ENCODE measurements at regions not wholly inside any gene's neighbourhood (a gene's known extent, or its start where the extent isn't known, plus 50 kb on each side); places are given as distances from the start of the nearest gene placed in this dataset.

- H2BK12ac ChIP-seq (ENCODE audit: low read length) = no peak overlapping the region
- H3K14ac ChIP-seq (ENCODE audit: low read length) = no peak overlapping the region
- H4K12ac ChIP-seq (ENCODE audit: low read depth, low read length) = no peak overlapping the region
- H3K9me3 ChIP-seq (ENCODE audit: insufficient read depth, low read depth, low read length) = no peaks in the 10 kb centered on the region
- H3K4ac ChIP-seq (ENCODE audit: low read depth, low read length) = no peak overlapping the region
- no peak overlapping the region for H4K91ac ChIP-seq (ENCODE audit: low read depth, low read length)
- DNase-seq = no peak
- H2BK5ac ChIP-seq (ENCODE audit: low read depth, low read length, poor library complexity) = no peak overlapping the region
- H3K27ac ChIP-seq (ENCODE audit: low read depth, low read length) = no peak overlapping the region
- no peaks in the 10 kb centered on the region for H3K4me1 ChIP-seq (ENCODE audit: control insufficient read depth in 1 of 2, insufficient read depth in 2 of 2, low read length in 2 of 2)
- H3K79me1 ChIP-seq (ENCODE audit: low read length) = no peaks in the 10 kb centered on the region
- no peak overlapping the region for H2BK120ac ChIP-seq (ENCODE audit: insufficient read depth, low read length, poor library complexity)
- H4K8ac ChIP-seq (ENCODE audit: low read depth, low read length) = no peak overlapping the region
- H3K4me3 ChIP-seq (ENCODE audit: low read depth, low read length) = no peak overlapping the region
- no peak overlapping the region for H3K4me2 ChIP-seq (ENCODE audit: low read length)
- no peak overlapping the region for H3K9ac ChIP-seq (ENCODE audit: low read length)
- H3K79me2 ChIP-seq (ENCODE audit: control insufficient read depth, insufficient read depth, low read length, poor library complexity) = no peaks in the 10 kb centered on the region
- H2AFZ ChIP-seq (ENCODE audit: insufficient read depth, low read length, poor library complexity) = no peak overlapping the region
- H3K36me3 ChIP-seq (ENCODE audit: control insufficient read depth in 1 of 2, insufficient read depth in 2 of 2, low read length in 2 of 2) = no peaks in the 10 kb centered on the region
- no CpG with 5 or more reads among the region's 4 CpGs for WGBS (ENCODE audit: extremely low coverage, insufficient coverage, insufficient read length)
- H3K23ac ChIP-seq (ENCODE audit: low read length) = no peak overlapping the region
- no peaks in the 10 kb centered on the region for H3K27me3 ChIP-seq (ENCODE audit: insufficient read depth, low read length)
- H3K18ac ChIP-seq (ENCODE audit: low read length) = no peak overlapping the region
- H2AK5ac ChIP-seq (ENCODE audit: low read length) = no peak overlapping the region
Measured at GRCh38 chrX:124737771-124738170, 391.4 kb downstream of the SH2D1A start.

GRCh38 chrX:124747295-124747694 is 400.9 kb downstream of the SH2D1A start:
- no peak overlapping the region for H4K91ac ChIP-seq (ENCODE audit: low read depth, low read length)
- no peak overlapping the region for H2BK5ac ChIP-seq (ENCODE audit: low read depth, low read length, poor library complexity)
- H3K4me3 ChIP-seq (ENCODE audit: low read depth, low read length) = no peak overlapping the region
- H3K4ac ChIP-seq (ENCODE audit: low read depth, low read length) = no peak overlapping the region
- H3K79me1 ChIP-seq (ENCODE audit: low read length) = no peaks in the 10 kb centered on the region
- no peak overlapping the region for H3K14ac ChIP-seq (ENCODE audit: low read length)
- H3K79me2 ChIP-seq (ENCODE audit: control insufficient read depth, insufficient read depth, low read length, poor library complexity) = no peaks in the 10 kb centered on the region
- no peak for DNase-seq
- H2AFZ ChIP-seq (ENCODE audit: insufficient read depth, low read length, poor library complexity) = no peak overlapping the region
- no peak overlapping the region for H2BK120ac ChIP-seq (ENCODE audit: insufficient read depth, low read length, poor library complexity)
- no CpG with 5 or more reads among the region's 2 CpGs for WGBS (ENCODE audit: extremely low coverage, insufficient coverage, insufficient read length)
- H3K9ac ChIP-seq (ENCODE audit: low read length) = no peak overlapping the region
- H2AK5ac ChIP-seq (ENCODE audit: low read length) = no peak overlapping the region
- H3K4me2 ChIP-seq (ENCODE audit: low read length) = no peak overlapping the region
- H2BK12ac ChIP-seq (ENCODE audit: low read length) = no peak overlapping the region
- no peaks in the 10 kb centered on the region for H3K4me1 ChIP-seq (ENCODE audit: control insufficient read depth in 1 of 2, insufficient read depth in 2 of 2, low read length in 2 of 2)
- H3K27me3 ChIP-seq (ENCODE audit: insufficient read depth, low read length) = no peaks in the 10 kb centered on the region
- no peak overlapping the region for H3K27ac ChIP-seq (ENCODE audit: low read depth, low read length)
- H3K18ac ChIP-seq (ENCODE audit: low read length) = no peak overlapping the region
- no peaks in the 10 kb centered on the region for H3K36me3 ChIP-seq (ENCODE audit: control insufficient read depth in 1 of 2, insufficient read depth in 2 of 2, low read length in 2 of 2)
- no peak overlapping the region for H3K23ac ChIP-seq (ENCODE audit: low read length)
- H3K9me3 ChIP-seq (ENCODE audit: insufficient read depth, low read depth, low read length) = no peaks in the 10 kb centered on the region
- no peak overlapping the region for H4K8ac ChIP-seq (ENCODE audit: low read depth, low read length)
- H4K12ac ChIP-seq (ENCODE audit: low read depth, low read length) = no peak overlapping the region

GRCh38 chrX:124764354-124764753 is 418.0 kb downstream of the SH2D1A start:
- Histone ChIP-seq H4K91ac (ENCODE audit: low read depth, low read length) (no peak overlapping the region), H4K12ac (ENCODE audit: low read depth, low read length) (no peak overlapping the region), H3K4me3 (ENCODE audit: low read depth, low read length) (no peak overlapping the region), H2AFZ (ENCODE audit: insufficient read depth, low read length, poor library complexity) (no peak overlapping the region), H3K79me1 (ENCODE audit: low read length) (no peaks in the 10 kb centered on the region), H3K18ac (ENCODE audit: low read length) (no peak overlapping the region), H2BK12ac (ENCODE audit: low read length) (no peak overlapping the region), H3K79me2 (ENCODE audit: control insufficient read depth, insufficient read depth, low read length, poor library complexity) (no peaks in the 10 kb centered on the region), H3K23ac (ENCODE audit: low read length) (no peak overlapping the region), H3K27me3 (ENCODE audit: insufficient read depth, low read length) (no peaks in the 10 kb centered on the region), H3K4me1 (ENCODE audit: control insufficient read depth in 1 of 2, insufficient read depth in 2 of 2, low read length in 2 of 2) (no peaks in the 10 kb centered on the region), H3K9me3 (ENCODE audit: insufficient read depth, low read depth, low read length) (no peaks in the 10 kb centered on the region), H3K4me2 (ENCODE audit: low read length) (no peak overlapping the region), H3K36me3 (ENCODE audit: control insufficient read depth in 1 of 2, insufficient read depth in 2 of 2, low read length in 2 of 2) (no peaks in the 10 kb centered on the region), H3K14ac (ENCODE audit: low read length) (no peak overlapping the region), H3K27ac (ENCODE audit: low read depth, low read length) (no peak overlapping the region), H3K4ac (ENCODE audit: low read depth, low read length) (no peak overlapping the region), H2AK5ac (ENCODE audit: low read length) (no peak overlapping the region), H2BK120ac (ENCODE audit: insufficient read depth, low read length, poor library complexity) (no peak overlapping the region), H4K8ac (ENCODE audit: low read depth, low read length) (no peak overlapping the region), H3K9ac (ENCODE audit: low read length) (no peak overlapping the region), H2BK5ac (ENCODE audit: low read depth, low read length, poor library complexity) (no peak overlapping the region)
- WGBS (ENCODE audit: extremely low coverage, insufficient coverage, insufficient read length) = no CpG with 5 or more reads among the region's 1 CpG
- no peak for DNase-seq

GRCh38 chrX:124769166-124769565 is 422.8 kb downstream of the SH2D1A start:
- Histone ChIP-seq H3K4me3 (ENCODE audit: low read depth, low read length) (no peak overlapping the region), H4K91ac (ENCODE audit: low read depth, low read length) (no peak overlapping the region), H2BK12ac (ENCODE audit: low read length) (no peak overlapping the region), H3K79me2 (ENCODE audit: control insufficient read depth, insufficient read depth, low read length, poor library complexity) (no peaks in the 10 kb centered on the region), H3K4ac (ENCODE audit: low read depth, low read length) (no peak overlapping the region), H3K23ac (ENCODE audit: low read length) (no peak overlapping the region), H2AK5ac (ENCODE audit: low read length) (no peak overlapping the region), H4K8ac (ENCODE audit: low read depth, low read length) (no peak overlapping the region), H3K9me3 (ENCODE audit: insufficient read depth, low read depth, low read length) (no peaks in the 10 kb centered on the region), H3K9ac (ENCODE audit: low read length) (no peak overlapping the region), H3K79me1 (ENCODE audit: low read length) (no peaks in the 10 kb centered on the region), H3K18ac (ENCODE audit: low read length) (no peak overlapping the region), H3K27me3 (ENCODE audit: insufficient read depth, low read length) (no peaks in the 10 kb centered on the region), H2BK120ac (ENCODE audit: insufficient read depth, low read length, poor library complexity) (no peak overlapping the region), H3K14ac (ENCODE audit: low read length) (no peak overlapping the region), H3K36me3 (ENCODE audit: control insufficient read depth in 1 of 2, insufficient read depth in 2 of 2, low read length in 2 of 2) (no peaks in the 10 kb centered on the region), H3K4me2 (ENCODE audit: low read length) (no peak overlapping the region), H3K27ac (ENCODE audit: low read depth, low read length) (no peak overlapping the region), H2AFZ (ENCODE audit: insufficient read depth, low read length, poor library complexity) (no peak overlapping the region), H2BK5ac (ENCODE audit: low read depth, low read length, poor library complexity) (no peak overlapping the region), H3K4me1 (ENCODE audit: control insufficient read depth in 1 of 2, insufficient read depth in 2 of 2, low read length in 2 of 2) (no peaks in the 10 kb centered on the region), H4K12ac (ENCODE audit: low read depth, low read length) (no peak overlapping the region)
- no CpG with 5 or more reads among the region's 3 CpGs for WGBS (ENCODE audit: extremely low coverage, insufficient coverage, insufficient read length)
- DNase-seq = no peak

Data from trophoblast cell (in vitro differentiated cells and primary cell).